ENCODE measurements at regions not wholly inside any gene's neighbourhood (a gene's known extent, or its start where the extent isn't known, plus 50 kb on each side); places are given as distances from the start of the nearest gene placed in this dataset.
"Not testable (repeated sequence)": the region's sequence is repeated elsewhere in the genome, so short reads cannot be mapped to it uniquely, and the experiment has no call there.

DNA sequence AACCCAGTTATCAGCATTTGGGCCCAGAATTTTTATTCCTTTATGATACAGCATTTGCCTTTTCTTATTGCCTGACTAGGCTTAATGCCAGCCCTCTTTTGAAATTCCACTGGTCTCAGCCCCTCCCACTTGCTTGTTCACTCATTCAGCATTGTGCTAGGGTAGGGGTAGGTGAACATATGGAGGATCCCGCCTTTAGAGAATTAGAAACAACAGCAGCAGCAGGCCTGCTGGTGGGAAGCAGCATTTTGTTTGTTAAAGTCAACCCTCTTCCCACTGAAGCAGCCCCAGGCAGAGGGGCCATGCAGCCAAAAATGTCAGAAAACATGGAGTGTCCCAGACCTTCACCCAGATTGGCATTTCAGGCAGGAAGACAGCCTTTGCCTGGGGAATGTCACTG, 1355.2 kb downstream of the CDH8 start:
- Mint-ChIP-seq H3K9me3 (peaks cover 7% of the 10 kb centered on the region), H3K4me3 (no peak overlapping the region), H3K27ac (no peak overlapping the region), H3K36me3 (ENCODE audit: low read depth) (no peaks in the 10 kb centered on the region), H3K4me1 (ENCODE audit: low read depth) (no peaks in the 10 kb centered on the region), H3K27me3 (no peaks in the 10 kb centered on the region)

DNA sequence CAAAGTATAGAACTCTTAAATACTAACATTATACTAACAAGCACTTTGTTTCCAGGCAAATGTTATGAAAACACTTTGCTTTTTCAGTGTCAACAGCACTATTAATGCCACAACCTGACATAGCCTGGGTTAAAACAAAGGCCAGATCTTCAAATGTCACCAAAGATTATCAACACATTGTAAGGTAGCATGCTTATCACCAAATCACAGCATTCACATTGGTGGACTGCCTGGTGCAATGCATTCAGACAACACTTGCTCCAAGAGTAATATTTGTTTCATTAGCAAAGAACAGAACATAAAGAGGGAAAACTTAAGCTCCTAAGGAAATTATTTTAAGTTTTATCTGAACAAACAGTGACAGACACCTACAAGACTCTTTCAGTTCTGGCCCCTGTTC, 1361.2 kb downstream of the CDH8 start:
- no peak overlapping the region for H3K4me3 Mint-ChIP-seq

GRCh38 chr16:60674241-60674640, 1362.0 kb downstream of the CDH8 start:
- no peaks in the 10 kb centered on the region for H3K36me3 Mint-ChIP-seq (ENCODE audit: low read depth)
- H3K9me3 Mint-ChIP-seq, result no peaks in the 10 kb centered on the region
- H3K27ac Mint-ChIP-seq, result no peak overlapping the region
- no peaks in the 10 kb centered on the region for H3K4me1 Mint-ChIP-seq (ENCODE audit: low read depth)
- no peaks in the 10 kb centered on the region for H3K27me3 Mint-ChIP-seq
- H3K4me3 Mint-ChIP-seq, result no peak overlapping the region

More for the DNA sequence above, 1361.2 kb downstream of the CDH8 start:
- H3K27me3 Mint-ChIP-seq, result no peaks in the 10 kb centered on the region
- H3K36me3 Mint-ChIP-seq (ENCODE audit: low read depth), result no peaks in the 10 kb centered on the region
- H3K27ac Mint-ChIP-seq, result no peak overlapping the region
- H3K9me3 Mint-ChIP-seq, result no peaks in the 10 kb centered on the region
- no peaks in the 10 kb centered on the region for H3K4me1 Mint-ChIP-seq (ENCODE audit: low read depth)

GRCh38 chr16:60655514-60656153, 1380.6 kb downstream of the CDH8 start:
- Mint-ChIP-seq H3K27me3 (no peaks in the 10 kb centered on the region), H3K27ac (no peak overlapping the region), H3K36me3 (ENCODE audit: low read depth) (no peaks in the 10 kb centered on the region), H3K4me3 (no peak overlapping the region), H3K9me3 (peaks cover 9% of the 10 kb centered on the region), H3K4me1 (ENCODE audit: low read depth) (no peaks in the 10 kb centered on the region)

- no peak overlapping the region for H3K4me3 Mint-ChIP-seq
- H3K36me3 Mint-ChIP-seq (ENCODE audit: low read depth), result no peaks in the 10 kb centered on the region
- H3K9me3 Mint-ChIP-seq, result peaks cover 6% of the 10 kb centered on the region
- no peak overlapping the region for H3K27ac Mint-ChIP-seq
- no peaks in the 10 kb centered on the region for H3K27me3 Mint-ChIP-seq
- H3K4me1 Mint-ChIP-seq (ENCODE audit: low read depth), result no peaks in the 10 kb centered on the region
Measured at GRCh38 chr16:60651346-60651745, 1384.9 kb downstream of the CDH8 start.

DNA sequence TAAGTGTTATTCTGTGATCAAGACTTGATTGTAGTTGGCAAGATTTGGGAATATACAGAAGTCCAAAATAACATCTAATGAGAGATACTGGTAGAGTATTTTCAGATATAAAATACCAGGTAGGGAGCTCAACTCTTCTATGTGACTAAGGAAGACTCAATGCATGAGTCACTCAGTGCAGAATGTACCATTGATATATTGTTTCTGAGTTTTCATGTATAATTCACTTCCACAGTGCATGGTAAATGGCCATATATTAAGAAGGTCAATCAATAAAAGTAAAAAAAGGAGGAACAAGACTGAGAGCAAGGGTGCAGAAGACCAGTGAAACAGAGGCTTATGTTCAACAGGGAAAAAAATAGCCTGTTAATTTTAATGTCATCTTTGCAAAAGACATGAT, 1387.9 kb downstream of the CDH8 start:
- Mint-ChIP-seq H3K4me1 (ENCODE audit: low read depth) (no peaks in the 10 kb centered on the region), H3K27me3 (no peaks in the 10 kb centered on the region), H3K36me3 (ENCODE audit: low read depth) (no peaks in the 10 kb centered on the region), H3K9me3 (peaks cover 9% of the 10 kb centered on the region), H3K27ac (no peak overlapping the region), H3K4me3 (no peak overlapping the region)

GRCh38 chr16:60647388-60647787, 1388.8 kb downstream of the CDH8 start:
- H3K4me3 Mint-ChIP-seq; H3K27ac Mint-ChIP-seq; H3K27me3 Mint-ChIP-seq; H3K36me3 Mint-ChIP-seq (ENCODE audit: low read depth); H3K4me1 Mint-ChIP-seq (ENCODE audit: low read depth); H3K9me3 Mint-ChIP-seq: not testable (repeated sequence)

GRCh38 chr16:60646631-60647030, 1389.6 kb downstream of the CDH8 start:
- Mint-ChIP-seq H3K4me1 (ENCODE audit: low read depth) (no peaks in the 10 kb centered on the region), H3K27me3 (no peaks in the 10 kb centered on the region), H3K27ac (no peak overlapping the region), H3K36me3 (ENCODE audit: low read depth) (no peaks in the 10 kb centered on the region), H3K4me3 (no peak overlapping the region), H3K9me3 (peaks cover 17% of the 10 kb centered on the region)

DNA sequence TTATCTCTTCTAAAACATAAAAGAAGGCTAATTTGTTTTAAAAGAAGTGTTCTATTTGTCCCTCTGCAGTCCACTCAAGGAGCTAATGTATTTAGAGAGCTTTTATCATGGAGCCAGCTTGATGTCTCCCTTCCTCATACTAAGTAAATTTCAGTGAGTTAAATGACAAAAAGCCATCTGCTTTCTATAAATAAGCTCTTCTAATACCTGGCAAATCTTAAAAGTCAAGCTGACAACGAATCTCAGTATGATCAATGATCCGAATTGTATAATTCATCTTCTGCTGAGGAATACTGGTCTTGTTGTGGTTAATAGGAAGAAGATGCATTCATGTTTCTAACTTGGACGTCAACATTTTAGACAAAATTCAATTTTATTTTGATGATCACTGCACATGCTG, 1390.7 kb downstream of the CDH8 start:
- Mint-ChIP-seq H3K27me3 (no peaks in the 10 kb centered on the region), H3K4me3 (no peak overlapping the region), H3K36me3 (ENCODE audit: low read depth) (no peaks in the 10 kb centered on the region), H3K4me1 (ENCODE audit: low read depth) (no peaks in the 10 kb centered on the region), H3K9me3 (peaks cover 18% of the 10 kb centered on the region), H3K27ac (no peak overlapping the region)

- H3K36me3 Mint-ChIP-seq (ENCODE audit: low read depth), result no peaks in the 10 kb centered on the region
- H3K4me3 Mint-ChIP-seq, result no peak overlapping the region
- no peaks in the 10 kb centered on the region for H3K4me1 Mint-ChIP-seq (ENCODE audit: low read depth)
- H3K27me3 Mint-ChIP-seq, result no peaks in the 10 kb centered on the region
- no peak overlapping the region for H3K27ac Mint-ChIP-seq
- H3K9me3 Mint-ChIP-seq, result peaks cover 16% of the 10 kb centered on the region
Measured at GRCh38 chr16:60642956-60643355, 1393.3 kb downstream of the CDH8 start.

DNA sequence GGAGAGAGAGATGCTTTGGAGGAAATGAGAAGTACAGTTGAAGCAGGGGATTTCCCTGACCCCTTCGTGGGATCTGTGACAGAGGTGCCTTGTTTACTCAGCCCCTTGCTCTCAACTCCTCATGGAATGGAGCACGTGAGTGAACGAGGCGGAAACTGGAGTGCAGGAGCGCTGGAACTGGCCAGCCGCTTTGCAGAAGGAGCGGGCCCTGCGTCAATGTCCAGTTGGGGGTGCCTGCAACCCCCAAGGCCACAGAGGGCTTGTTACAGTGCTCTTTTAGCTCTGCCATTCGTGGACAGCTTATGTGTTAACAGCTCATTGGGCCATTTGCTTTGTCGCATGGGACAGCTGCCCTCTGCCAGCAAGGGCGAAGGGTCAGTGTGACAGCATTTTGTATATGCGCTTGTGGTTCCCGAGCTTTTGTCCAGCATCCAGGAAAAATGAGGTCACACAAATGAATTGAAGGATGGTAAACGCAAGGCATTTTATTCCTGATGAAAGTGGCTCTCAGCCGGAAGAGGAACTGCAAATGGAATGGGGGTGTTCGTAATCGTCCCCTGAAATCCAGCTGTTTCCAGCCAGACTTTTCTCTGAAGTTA, 1395.1 kb downstream of the CDH8 start:
- Mint-ChIP-seq H3K4me1 (ENCODE audit: low read depth) (no peaks in the 10 kb centered on the region), H3K9me3 (peaks cover 16% of the 10 kb centered on the region), H3K36me3 (ENCODE audit: low read depth) (no peaks in the 10 kb centered on the region), H3K27me3 (no peaks in the 10 kb centered on the region), H3K27ac (no peak overlapping the region), H3K4me3 (no peak overlapping the region)

DNA sequence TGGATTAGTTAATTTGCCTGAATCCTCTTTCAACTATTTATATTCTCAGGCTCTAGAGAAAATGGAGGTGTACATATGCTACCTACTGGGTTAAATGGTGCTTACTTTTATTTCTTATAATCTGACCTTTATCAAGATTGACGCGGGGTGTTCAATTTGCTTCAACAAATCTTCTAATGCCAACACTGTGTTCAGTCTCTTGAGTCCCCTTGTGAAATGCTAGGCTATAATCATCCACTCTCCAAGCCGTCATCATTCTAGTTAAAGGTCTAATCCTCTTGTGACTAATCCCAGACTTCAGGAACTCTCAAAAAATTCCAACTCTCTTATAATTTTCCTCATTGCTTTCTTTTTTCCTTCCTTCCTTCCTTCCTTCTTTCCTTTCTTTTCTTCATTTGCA, 1396.2 kb downstream of the CDH8 start:
- Mint-ChIP-seq H3K9me3 (peaks cover 12% of the 10 kb centered on the region), H3K27me3 (no peaks in the 10 kb centered on the region), H3K4me3 (no peak overlapping the region), H3K27ac (no peak overlapping the region), H3K4me1 (ENCODE audit: low read depth) (no peaks in the 10 kb centered on the region), H3K36me3 (ENCODE audit: low read depth) (no peaks in the 10 kb centered on the region)

DNA sequence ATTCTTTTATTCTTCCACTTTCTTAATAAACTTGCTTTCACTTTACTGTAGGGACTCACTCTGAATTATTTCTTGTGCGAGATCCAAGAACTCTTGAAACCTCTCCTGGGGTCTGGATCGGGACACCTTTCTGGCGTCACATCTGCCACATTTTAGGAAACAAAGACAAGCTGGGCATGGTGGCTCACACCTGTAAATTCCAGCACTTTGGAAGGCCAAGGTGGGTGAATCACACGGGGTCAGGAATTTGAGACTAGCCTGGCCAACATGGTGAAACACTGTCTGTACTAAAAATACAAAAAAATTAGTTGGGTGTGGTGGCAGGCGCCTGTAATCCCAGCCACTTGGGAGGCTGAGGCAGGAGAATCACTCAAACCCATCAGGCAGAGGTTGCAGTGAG, 1399.6 kb downstream of the CDH8 start:
- not testable (repeated sequence) for H3K27ac Mint-ChIP-seq; H3K4me3 Mint-ChIP-seq; H3K27me3 Mint-ChIP-seq; H3K4me1 Mint-ChIP-seq (ENCODE audit: low read depth); H3K36me3 Mint-ChIP-seq (ENCODE audit: low read depth)
- peaks cover 14% of the 10 kb centered on the region for H3K9me3 Mint-ChIP-seq

DNA sequence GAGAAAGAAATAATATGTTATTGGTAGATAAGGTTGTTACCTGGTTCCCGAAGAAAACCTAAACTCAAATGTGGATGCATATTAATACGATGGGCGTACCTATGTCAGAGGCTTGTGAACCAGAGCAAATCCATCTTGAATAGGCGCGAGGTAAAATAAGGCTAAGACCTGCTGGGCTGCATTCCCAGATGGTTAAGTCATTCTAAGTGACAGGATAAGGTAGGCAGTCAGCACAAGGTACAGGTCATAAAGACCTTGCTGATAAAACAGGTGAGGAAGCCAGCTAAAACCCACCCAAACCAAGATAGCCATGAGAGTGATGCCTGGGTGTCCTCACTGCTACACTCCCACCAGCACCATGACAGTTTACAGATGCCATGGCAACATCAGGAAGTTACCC, 1400.1 kb downstream of the CDH8 start:
- H3K4me1 Mint-ChIP-seq (ENCODE audit: low read depth), result no peaks in the 10 kb centered on the region
- H3K36me3 Mint-ChIP-seq (ENCODE audit: low read depth), result no peaks in the 10 kb centered on the region

DNA sequence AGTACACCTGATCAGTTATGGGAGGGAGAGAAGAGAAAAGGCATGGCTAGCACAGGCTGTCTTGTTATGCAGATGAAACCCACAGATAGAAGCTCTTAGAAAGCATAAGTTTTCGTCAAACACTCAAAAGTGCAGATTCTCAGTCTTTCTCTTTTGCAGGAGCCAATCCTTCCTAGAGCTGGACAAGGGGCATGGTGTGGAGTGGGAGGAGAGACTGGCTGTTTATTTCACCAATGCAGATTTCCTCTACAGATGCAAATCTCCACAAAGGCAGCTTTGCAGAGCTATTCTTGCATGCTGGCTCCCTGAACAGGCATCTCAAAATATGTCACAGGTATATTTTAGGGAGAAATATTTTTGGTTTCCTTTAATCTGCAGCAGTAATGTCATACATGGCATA, 1400.7 kb downstream of the CDH8 start:
- Mint-ChIP-seq H3K36me3 (ENCODE audit: low read depth) (no peaks in the 10 kb centered on the region), H3K27me3 (no peaks in the 10 kb centered on the region), H3K4me1 (ENCODE audit: low read depth) (no peaks in the 10 kb centered on the region), H3K9me3 (peaks cover 15% of the 10 kb centered on the region), H3K4me3 (no peak overlapping the region), H3K27ac (no peak overlapping the region)

More for the DNA sequence above, 1400.1 kb downstream of the CDH8 start:
- no peaks in the 10 kb centered on the region for H3K27me3 Mint-ChIP-seq
- no peak overlapping the region for H3K27ac Mint-ChIP-seq
- no peak overlapping the region for H3K4me3 Mint-ChIP-seq
- peaks cover 15% of the 10 kb centered on the region for H3K9me3 Mint-ChIP-seq

GRCh38 chr16:60611844-60612243, 1424.4 kb downstream of the CDH8 start:
- H3K4me3 Mint-ChIP-seq, result no peak overlapping the region
- no peaks in the 10 kb centered on the region for H3K36me3 Mint-ChIP-seq (ENCODE audit: low read depth)
- H3K9me3 Mint-ChIP-seq, result peaks cover 9% of the 10 kb centered on the region
- H3K4me1 Mint-ChIP-seq (ENCODE audit: low read depth), result no peaks in the 10 kb centered on the region
- no peaks in the 10 kb centered on the region for H3K27me3 Mint-ChIP-seq
- no peak overlapping the region for H3K27ac Mint-ChIP-seq
